LNCaP clone FGC (cell line): ENCODE measurements at regions not wholly inside any gene's neighbourhood (a gene's known extent, or its start where the extent isn't known, plus 50 kb on each side); places are given as distances from the start of the nearest gene placed in this dataset.
A peak's percentile ranks its signal among the peaks of the same experiment; 100 is the strongest.

Experiments used
- DNase-seq: peaks from one replicate; pipeline ENCODE4 v3.0.0-alpha.2; 2011; ENCODE audit warnings: low read depth
- H3K4me3 ChIP-seq: 2 replicates; pipeline ENCODE4 v1.5.1; 2011; ENCODE audit warnings: mild to moderate bottlenecking, low read depth, low read length, control low read depth
- TF ChIP-seq, protein P1 (sequence below): IDR thresholded peaks from 2 replicates; pipeline ENCODE4 v1.5.1; 2012; ENCODE audit warnings: mild to moderate bottlenecking; ENCODE audit not compliant: control insufficient read depth, insufficient read depth; ENCODE audit errors: extremely low read depth

DNA sequence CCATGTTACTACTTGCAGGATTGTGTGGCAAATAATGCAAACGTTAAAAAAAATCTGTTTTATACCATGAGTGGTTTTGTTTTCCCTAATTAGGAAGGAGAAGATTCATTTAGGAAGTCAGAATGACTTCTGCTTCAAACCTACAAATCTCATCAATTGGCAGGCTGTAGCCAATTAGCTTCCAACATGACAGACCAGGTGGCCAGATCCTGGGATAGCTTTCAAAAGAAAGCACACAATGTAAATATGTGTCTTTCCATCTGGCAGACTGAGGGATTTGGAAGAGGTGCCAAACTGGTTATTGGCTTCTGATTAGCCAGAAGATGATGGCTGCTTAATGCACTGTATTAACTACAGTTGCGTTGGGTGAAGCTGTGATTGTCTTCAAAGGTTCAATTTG, 432.8 kb downstream of the ANKRD50 start:
- H3K4me3 ChIP-seq, result no peak overlapping the region
- TF ChIP-seq, protein P1, sequence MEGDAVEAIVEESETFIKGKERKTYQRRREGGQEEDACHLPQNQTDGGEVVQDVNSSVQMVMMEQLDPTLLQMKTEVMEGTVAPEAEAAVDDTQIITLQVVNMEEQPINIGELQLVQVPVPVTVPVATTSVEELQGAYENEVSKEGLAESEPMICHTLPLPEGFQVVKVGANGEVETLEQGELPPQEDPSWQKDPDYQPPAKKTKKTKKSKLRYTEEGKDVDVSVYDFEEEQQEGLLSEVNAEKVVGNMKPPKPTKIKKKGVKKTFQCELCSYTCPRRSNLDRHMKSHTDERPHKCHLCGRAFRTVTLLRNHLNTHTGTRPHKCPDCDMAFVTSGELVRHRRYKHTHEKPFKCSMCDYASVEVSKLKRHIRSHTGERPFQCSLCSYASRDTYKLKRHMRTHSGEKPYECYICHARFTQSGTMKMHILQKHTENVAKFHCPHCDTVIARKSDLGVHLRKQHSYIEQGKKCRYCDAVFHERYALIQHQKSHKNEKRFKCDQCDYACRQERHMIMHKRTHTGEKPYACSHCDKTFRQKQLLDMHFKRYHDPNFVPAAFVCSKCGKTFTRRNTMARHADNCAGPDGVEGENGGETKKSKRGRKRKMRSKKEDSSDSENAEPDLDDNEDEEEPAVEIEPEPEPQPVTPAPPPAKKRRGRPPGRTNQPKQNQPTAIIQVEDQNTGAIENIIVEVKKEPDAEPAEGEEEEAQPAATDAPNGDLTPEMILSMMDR, result no peak
- DNase-seq, result peak; percentile 89

DNA sequence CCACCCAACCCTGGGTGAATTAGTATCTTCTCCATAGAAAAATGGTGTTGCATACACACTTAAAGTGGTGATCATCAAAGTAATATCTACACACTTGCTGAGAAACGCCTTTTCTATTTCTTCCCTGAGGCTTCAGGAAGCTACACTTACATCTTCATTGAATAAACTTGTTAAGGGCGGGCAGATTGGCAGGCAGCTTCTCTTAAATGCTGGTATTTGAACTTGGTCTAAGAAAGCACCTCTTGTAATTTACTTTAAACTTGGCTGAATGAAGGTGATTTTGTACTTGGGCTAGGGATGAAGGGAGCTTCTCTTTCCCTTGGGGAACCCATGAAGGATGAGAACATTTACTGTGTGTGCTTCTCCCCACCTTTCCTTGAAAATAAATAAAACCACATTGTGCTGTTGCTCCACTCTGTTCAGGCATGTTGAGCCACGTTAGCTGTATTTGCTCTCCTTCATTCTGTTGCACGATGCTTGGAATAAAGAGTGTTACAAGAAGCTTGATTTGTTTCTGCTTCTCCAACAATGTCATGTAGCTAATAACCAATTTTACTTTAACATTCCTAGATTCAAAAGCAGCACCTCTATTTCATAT, 430.1 kb downstream of the ANKRD50 start:
- TF ChIP-seq, protein P1, result no peak
- no peak overlapping the region for H3K4me3 ChIP-seq
- DNase-seq, result no peak

- TF ChIP-seq, protein P1, result 0 out of 2 replicates have a peak, but pooled peaks have one; percentile 3
- DNase-seq, result no peak
- no peak overlapping the region for H3K4me3 ChIP-seq
These were observed 423.6 kb downstream of the ANKRD50 start for GRCh38 chr4:124288706-124289486.

GRCh38 chr4:124290678-124291077, 421.9 kb downstream of the ANKRD50 start:
- no peak overlapping the region for H3K4me3 ChIP-seq
- DNase-seq, result peak; percentile 6
- TF ChIP-seq, protein P1, result no peak

GRCh38 chr4:124295413-124295812, 417.1 kb downstream of the ANKRD50 start:
- DNase-seq, result no peak
- TF ChIP-seq, protein P1, result no peak
- H3K4me3 ChIP-seq, result no peak overlapping the region

DNA sequence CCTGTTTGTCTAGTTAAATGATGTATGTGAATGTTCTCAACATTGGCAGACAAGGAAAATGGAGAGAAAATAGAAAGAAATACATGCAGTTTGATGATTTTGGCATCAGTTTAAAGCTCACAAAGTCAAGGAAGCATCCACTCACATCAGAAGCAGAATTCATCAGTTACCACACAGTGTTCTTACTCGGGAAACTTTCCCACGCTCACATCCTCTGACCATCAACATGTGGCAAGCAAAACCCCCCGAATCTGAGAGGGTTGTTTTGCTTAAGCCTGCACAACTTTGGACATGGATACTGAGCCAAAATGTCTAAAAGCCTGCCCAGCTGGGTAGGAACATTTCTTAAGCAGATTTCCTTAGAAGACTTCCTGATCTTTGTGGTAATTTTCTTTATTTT, 407.6 kb downstream of the ANKRD50 start:
- TF ChIP-seq, protein P1, result no peak
- no peak for DNase-seq
- H3K4me3 ChIP-seq, result no peak overlapping the region
